Esophagus muscularis mucosa (tissue), 4 donors: ENCODE measurements at regions not wholly inside any gene's neighbourhood (a gene's known extent, or its start where the extent isn't known, plus 50 kb on each side); places are given as distances from the start of the nearest gene placed in this dataset.

ENCODE experiments used
- EP300 ChIP-seq: sonication (generic); formaldehyde crosslinking; IDR thresholded peaks from one replicate; pipeline ENCODE4 v1.6.1; 2017; ENCODE audit warnings: antibody characterized with exemption
- POLR2A ChIP-seq: fragments of 450-650 bp; IDR thresholded peaks from one replicate; pipeline ENCODE4 v1.6.1; 2017; ENCODE audit warnings: antibody characterized with exemption, moderate library complexity, mild to moderate bottlenecking, low read depth
- POLR2AphosphoS5 ChIP-seq, 2 donors: sonication (generic); formaldehyde crosslinking; IDR thresholded peaks; one replicate each; pipeline ENCODE4 v1.6.1; 2017; ENCODE audit warnings: antibody characterized with exemption in 2 of 2
- TF ChIP-seq, protein P1 (sequence below), 3 experiments: fragments of 200-600 bp in 2 of 3; fragments of 450-650 bp in 1 of 3; sonication (generic) in 2 of 3; IDR thresholded peaks; one replicate each; pipeline ENCODE4 v1.5.1; 2017 to 2019; ENCODE audit warnings: antibody characterized with exemption in 3 of 3, mild to moderate bottlenecking in 2 of 3, moderate library complexity in 1 of 3

GRCh38 chr4:101655005-101655404, 135.5 kb upstream of the BANK1 start:
- TF ChIP-seq, protein P1, sequence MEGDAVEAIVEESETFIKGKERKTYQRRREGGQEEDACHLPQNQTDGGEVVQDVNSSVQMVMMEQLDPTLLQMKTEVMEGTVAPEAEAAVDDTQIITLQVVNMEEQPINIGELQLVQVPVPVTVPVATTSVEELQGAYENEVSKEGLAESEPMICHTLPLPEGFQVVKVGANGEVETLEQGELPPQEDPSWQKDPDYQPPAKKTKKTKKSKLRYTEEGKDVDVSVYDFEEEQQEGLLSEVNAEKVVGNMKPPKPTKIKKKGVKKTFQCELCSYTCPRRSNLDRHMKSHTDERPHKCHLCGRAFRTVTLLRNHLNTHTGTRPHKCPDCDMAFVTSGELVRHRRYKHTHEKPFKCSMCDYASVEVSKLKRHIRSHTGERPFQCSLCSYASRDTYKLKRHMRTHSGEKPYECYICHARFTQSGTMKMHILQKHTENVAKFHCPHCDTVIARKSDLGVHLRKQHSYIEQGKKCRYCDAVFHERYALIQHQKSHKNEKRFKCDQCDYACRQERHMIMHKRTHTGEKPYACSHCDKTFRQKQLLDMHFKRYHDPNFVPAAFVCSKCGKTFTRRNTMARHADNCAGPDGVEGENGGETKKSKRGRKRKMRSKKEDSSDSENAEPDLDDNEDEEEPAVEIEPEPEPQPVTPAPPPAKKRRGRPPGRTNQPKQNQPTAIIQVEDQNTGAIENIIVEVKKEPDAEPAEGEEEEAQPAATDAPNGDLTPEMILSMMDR (IDR thresholded peaks at IDR 0.05): no peak
- TF ChIP-seq POLR2AphosphoS5 (IDR thresholded peaks at IDR 0.05) (no peak), EP300 (no peak), POLR2A (no peak)
